GM18861 (cell line): ENCODE measurements at regions not wholly inside any gene's neighbourhood (a gene's known extent, or its start where the extent isn't known, plus 50 kb on each side); places are given as distances from the start of the nearest gene placed in this dataset.
"Not testable (repeated sequence)": the region's sequence is repeated elsewhere in the genome, so short reads cannot be mapped to it uniquely, and the experiment has no call there.

Experiments used
- ATAC-seq: cut with Tn5 transposase; IDR thresholded peaks from one replicate; pipeline ENCODE4 v1.9.1; 2021; ENCODE audit not compliant: unreplicated experiment

DNA sequence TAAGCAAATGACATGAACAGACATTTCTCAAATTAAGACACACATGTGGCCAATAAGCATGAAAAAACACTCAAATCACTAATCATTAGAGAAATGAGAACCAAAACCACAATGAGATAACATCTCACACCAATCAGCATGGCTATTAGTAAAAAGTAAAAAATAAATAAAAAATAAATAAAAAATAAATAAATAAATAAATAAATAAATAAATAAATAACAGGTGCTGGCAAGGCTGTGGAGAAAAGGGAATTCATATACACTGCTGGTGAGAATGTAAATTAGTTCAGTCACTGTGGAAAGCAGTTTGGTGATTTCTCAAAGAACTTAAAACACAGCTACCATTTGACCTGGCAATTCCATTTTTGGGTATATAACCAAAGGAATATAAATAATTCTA lies 167.1 kb upstream of the CNKSR2 start:
- no peak for ATAC-seq

DNA sequence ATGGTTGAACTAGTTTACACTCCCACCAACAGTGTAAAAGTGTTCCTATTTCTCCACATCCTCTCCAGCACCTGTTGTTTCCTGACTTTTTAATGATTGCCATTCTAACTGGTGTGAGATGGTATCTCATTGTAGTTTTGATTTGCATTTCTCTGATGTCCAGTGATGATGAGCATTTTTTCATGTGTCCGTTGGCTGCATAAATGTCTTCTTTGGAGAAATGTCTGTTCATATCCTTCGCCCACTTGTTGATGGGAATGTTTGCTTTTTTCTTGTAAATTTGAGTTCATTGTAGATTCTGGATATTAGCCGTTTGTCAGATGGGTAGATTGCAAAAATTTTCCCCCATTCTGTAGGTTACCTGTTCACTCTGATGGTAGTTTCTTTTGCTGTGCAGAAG lies 155.0 kb upstream of the CNKSR2 start:
- not testable (repeated sequence) for ATAC-seq

GRCh38 chrX:21225643-21226042 lies 148.6 kb upstream of the CNKSR2 start:
- no peak for ATAC-seq

DNA sequence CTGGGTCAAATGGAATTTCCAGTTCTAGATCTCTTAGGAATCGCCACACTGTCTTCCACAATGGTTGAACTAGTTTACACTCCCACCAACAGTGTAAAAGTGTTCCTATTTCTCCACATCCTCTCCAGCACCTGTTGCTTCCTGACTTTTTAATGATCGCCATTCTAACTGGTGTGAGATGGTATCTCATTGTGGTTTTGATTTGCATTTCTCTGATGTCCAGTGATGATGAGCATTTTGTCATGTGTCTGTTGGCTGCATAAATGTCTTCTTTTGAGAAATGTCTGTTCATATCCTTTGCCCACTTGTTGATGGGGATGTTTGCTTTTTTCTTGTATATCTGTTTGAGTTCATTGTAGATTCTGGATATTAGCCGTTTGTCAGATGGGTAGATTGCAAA lies 145.2 kb upstream of the CNKSR2 start:
- ATAC-seq: not testable (repeated sequence)

DNA sequence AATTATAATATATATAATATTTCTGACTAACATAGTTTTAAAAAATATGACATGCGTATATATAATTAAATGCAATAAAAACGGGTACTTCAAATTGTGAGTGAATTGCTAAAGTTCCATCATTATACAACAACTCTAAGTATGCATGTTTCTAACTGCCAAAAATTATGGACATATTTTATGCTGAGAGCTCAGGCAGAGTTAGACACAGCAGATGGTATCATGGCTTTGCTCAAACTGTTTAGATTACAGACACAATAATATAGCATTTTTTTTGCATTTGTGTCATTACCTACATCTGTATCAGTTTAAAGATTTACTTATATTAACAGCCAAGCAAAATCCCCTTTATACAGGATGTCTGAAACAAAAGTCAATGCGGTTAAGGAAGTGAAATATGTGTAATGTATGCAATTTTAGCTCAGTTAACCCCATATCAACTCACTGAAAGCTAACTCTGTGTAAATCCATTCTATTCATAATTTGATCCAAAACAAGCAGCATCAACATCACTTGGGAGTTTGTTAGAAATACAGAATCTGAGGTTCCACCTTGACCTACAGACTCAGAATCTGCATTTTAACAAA lies 119.1 kb upstream of the CNKSR2 start:
- ATAC-seq: peak; percentile 99

DNA sequence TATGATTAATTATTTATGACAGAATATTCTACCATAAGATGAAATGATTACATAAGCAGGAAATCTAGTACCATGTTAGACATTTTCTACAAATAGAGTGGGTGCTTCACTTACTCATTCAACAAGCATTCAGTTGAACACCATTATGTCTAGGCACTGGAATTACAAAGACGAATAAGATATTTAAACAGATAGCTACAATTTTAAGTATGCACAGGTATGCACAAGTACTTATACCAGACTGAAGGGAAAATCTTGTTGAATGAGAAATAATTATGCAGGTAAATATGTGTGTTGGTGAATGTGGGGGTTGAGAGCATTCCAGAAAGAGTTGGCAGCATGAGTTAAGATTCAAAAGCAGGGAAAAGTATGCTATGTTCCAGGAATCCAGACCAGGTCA lies 107.3 kb upstream of the CNKSR2 start:
- ATAC-seq: no peak

GRCh38 chrX:21276736-21277433 lies 97.3 kb upstream of the CNKSR2 start:
- ATAC-seq: no peak

DNA sequence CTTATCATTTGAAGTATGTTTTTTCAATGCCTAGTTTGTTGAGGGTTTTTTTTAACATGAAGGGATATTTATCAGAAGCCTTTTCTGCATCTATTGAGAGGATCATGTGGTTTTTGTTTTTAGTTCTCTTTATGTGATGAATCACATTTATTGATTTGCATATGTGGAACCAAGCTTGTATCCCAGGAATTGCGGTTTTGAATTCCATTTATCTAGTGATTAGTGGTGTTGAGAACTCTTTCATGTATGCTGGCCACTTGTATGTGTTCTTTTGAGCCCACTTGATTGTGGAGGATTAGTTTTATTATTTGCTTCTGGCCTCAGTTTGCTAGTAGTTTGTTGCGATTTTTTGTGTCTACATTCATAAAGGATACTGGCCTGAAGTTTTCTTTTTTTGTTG lies 85.0 kb upstream of the CNKSR2 start:
- ATAC-seq: no peak

DNA sequence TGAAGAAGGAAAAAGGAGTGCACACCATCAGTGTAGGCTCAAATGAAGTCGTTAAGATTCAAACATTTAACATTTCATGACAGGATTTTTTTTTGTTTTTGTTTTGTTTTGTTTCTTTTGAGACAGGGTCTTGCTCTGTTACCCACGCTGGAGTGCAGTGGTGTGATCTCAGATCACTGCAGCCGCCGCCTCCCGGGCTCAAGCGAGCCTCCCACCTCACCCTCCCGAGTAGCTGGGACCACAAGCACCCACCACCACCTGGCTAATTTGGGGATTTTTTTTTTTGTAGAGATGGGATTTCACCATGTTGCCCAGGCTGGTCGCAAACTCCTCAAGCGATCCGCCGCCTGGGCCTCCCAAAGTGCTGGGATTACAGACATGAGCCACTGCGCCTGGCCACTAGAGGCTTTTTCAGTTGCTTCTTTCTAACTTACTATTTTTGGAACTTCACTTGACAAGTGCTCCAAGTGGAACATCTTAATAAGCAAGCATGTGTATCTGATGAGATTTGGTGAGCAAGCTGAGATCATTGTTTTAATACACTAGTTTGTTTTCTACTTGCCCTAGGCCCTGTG lies 78.9 kb upstream of the CNKSR2 start:
- ATAC-seq: no peak

DNA sequence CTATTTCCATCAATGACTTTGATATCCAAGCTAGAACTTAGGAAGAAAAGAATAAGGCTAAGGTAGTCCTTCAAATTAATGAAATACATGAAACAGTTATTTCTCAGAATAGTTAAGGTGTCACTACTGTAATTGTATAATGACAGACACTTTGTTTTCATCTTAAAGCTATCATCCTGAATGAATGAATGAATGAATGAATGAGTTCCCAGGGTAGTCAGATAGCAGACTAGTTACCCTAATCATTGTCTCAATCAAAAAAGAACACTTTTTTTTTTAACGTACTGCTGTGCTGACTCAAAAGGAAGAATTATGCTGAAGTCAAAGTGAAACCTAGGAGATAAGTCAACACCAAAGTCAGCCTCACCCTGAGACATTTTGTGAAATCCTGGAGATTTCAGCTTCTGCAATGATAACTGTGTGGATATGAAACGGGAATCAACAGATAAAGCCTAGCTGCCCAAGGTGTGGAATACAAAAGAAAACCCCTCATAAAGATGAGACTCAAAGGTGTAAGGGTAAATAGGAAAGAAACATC lies 68.3 kb upstream of the CNKSR2 start:
- no peak for ATAC-seq

GRCh38 chrX:21319323-21319722 lies 54.9 kb upstream of the CNKSR2 start:
- ATAC-seq: no peak
